ENCODE measurements at regions not wholly inside any gene's neighbourhood (a gene's known extent, or its start where the extent isn't known, plus 50 kb on each side); places are given as distances from the start of the nearest gene placed in this dataset.

- no peaks in the 10 kb centered on the region for H3K36me3 Mint-ChIP-seq (ENCODE audit: low read depth)
- no peak for DNase-seq
- Histone ChIP-seq H3K9me3 (ENCODE audit: control insufficient read depth in 1 of 2, insufficient read depth in 1 of 2, low read length in 2 of 2) (no peaks in the 10 kb centered on the region), H3K27ac (ENCODE audit: low read depth in 1 of 2, low read length in 2 of 2) (no peak overlapping the region), H3K36me3 (ENCODE audit: insufficient read depth, low read length) (no peaks in the 10 kb centered on the region), H3K27me3 (ENCODE audit: control insufficient read depth in 1 of 2, insufficient read depth in 2 of 2, low read length in 2 of 2) (no peaks in the 10 kb centered on the region), H3K4me1 (ENCODE audit: insufficient read depth, low read length) (no peaks in the 10 kb centered on the region), H3K4me3 (ENCODE audit: low read length) (no peak overlapping the region)
- CTCF ChIA-PET: interaction anchor here (1.3 kb wide), 1 partner anchor 9 kb away, joined by 3 read pairs; no protein-coding TSS in a partner anchor
- TF ChIP-seq CTCF (IDR thresholded peaks at IDR 0.05): no peak
- ATAC-seq (ENCODE audit: poor library complexity): no peak
- POLR2A ChIA-PET: no interaction called here
- H3K4me3 Mint-ChIP-seq: no peak overlapping the region
- H3K27ac Mint-ChIP-seq: no peak overlapping the region
- no peaks in the 10 kb centered on the region for H3K4me1 Mint-ChIP-seq (ENCODE audit: low read depth)
- H3K9me3 Mint-ChIP-seq: no peaks in the 10 kb centered on the region
- H3K27me3 Mint-ChIP-seq: no peaks in the 10 kb centered on the region
- intact Hi-C loops (cut with DNase I, micrococcal nuclease): no loop called here
Observed at GRCh38 chr6:105494688-105495087, 91.8 kb upstream of the PREP start.

GRCh38 chr6:105493736-105494135 lies 90.9 kb upstream of the PREP start:
- H3K9me3 ChIP-seq (ENCODE audit: control insufficient read depth in 1 of 2, insufficient read depth in 1 of 2, low read length in 2 of 2): no peaks in the 10 kb centered on the region
- ChIA-PET CTCF (interaction anchor here (0.6 to 0.7 kb wide), 2 partner anchors 36 to 266 kb away, joined by 3 read pairs; no protein-coding TSS in a partner anchor), POLR2A (no interaction called here)
- no peaks in the 10 kb centered on the region for H3K36me3 ChIP-seq (ENCODE audit: insufficient read depth, low read length)
- TF ChIP-seq CTCF (IDR thresholded peaks at IDR 0.05): no peak
- H3K27ac Mint-ChIP-seq: no peak overlapping the region
- H3K27me3 ChIP-seq (ENCODE audit: control insufficient read depth in 1 of 2, insufficient read depth in 2 of 2, low read length in 2 of 2): no peaks in the 10 kb centered on the region
- no peaks in the 10 kb centered on the region for H3K36me3 Mint-ChIP-seq (ENCODE audit: low read depth)
- no peaks in the 10 kb centered on the region for H3K27me3 Mint-ChIP-seq
- no peaks in the 10 kb centered on the region for H3K4me1 Mint-ChIP-seq (ENCODE audit: low read depth)
- intact Hi-C loops (cut with DNase I, micrococcal nuclease): no loop called here
- H3K4me3 ChIP-seq (ENCODE audit: low read length): no peak overlapping the region
- no peak overlapping the region for H3K27ac ChIP-seq (ENCODE audit: low read depth in 1 of 2, low read length in 2 of 2)
- H3K9me3 Mint-ChIP-seq: no peaks in the 10 kb centered on the region
- DNase-seq: no peak
- no peak for ATAC-seq (ENCODE audit: poor library complexity)
- H3K4me3 Mint-ChIP-seq: no peak overlapping the region
- no peaks in the 10 kb centered on the region for H3K4me1 ChIP-seq (ENCODE audit: insufficient read depth, low read length)

GRCh38 chr6:105492706-105493673 lies 90.1 kb upstream of the PREP start:
- no peak overlapping the region for H3K27ac Mint-ChIP-seq
- no peak overlapping the region for H3K27ac ChIP-seq (ENCODE audit: low read depth in 1 of 2, low read length in 2 of 2)
- no peaks in the 10 kb centered on the region for H3K9me3 ChIP-seq (ENCODE audit: control insufficient read depth in 1 of 2, insufficient read depth in 1 of 2, low read length in 2 of 2)
- H3K4me3 Mint-ChIP-seq: no peak overlapping the region
- H3K27me3 Mint-ChIP-seq: no peaks in the 10 kb centered on the region
- H3K4me1 ChIP-seq (ENCODE audit: insufficient read depth, low read length): no peaks in the 10 kb centered on the region
- no peaks in the 10 kb centered on the region for H3K36me3 ChIP-seq (ENCODE audit: insufficient read depth, low read length)
- CTCF ChIA-PET: interaction anchor here (0.6 to 0.7 kb wide), 2 partner anchors 35 to 265 kb away, joined by 3 read pairs; no protein-coding TSS in a partner anchor
- no peaks in the 10 kb centered on the region for H3K9me3 Mint-ChIP-seq
- intact Hi-C loops (cut with DNase I, micrococcal nuclease): no loop called here
- no peak for TF ChIP-seq CTCF (IDR thresholded peaks at IDR 0.05)
- no peaks in the 10 kb centered on the region for H3K4me1 Mint-ChIP-seq (ENCODE audit: low read depth)
- H3K36me3 Mint-ChIP-seq (ENCODE audit: low read depth): no peaks in the 10 kb centered on the region
- DNase-seq: no peak
- ATAC-seq (ENCODE audit: poor library complexity): no peak
- no peaks in the 10 kb centered on the region for H3K27me3 ChIP-seq (ENCODE audit: control insufficient read depth in 1 of 2, insufficient read depth in 2 of 2, low read length in 2 of 2)
- no peak overlapping the region for H3K4me3 ChIP-seq (ENCODE audit: low read length)
- POLR2A ChIA-PET: no interaction called here
